ENCODE measurements at regions not wholly inside any gene's neighbourhood (a gene's known extent, or its start where the extent isn't known, plus 50 kb on each side); places are given as distances from the start of the nearest gene placed in this dataset.

GRCh38 chr13:71055047-71055446, 812.0 kb downstream of the DACH1 start:
- no peaks in the 10 kb centered on the region for H3K4me1 ChIP-seq
- no peak overlapping the region for H2AFZ ChIP-seq
- no peaks in the 10 kb centered on the region for H3K27me3 ChIP-seq (ENCODE audit: control insufficient read depth, insufficient read depth, low read length)
- no peak overlapping the region for H3K4me2 ChIP-seq (ENCODE audit: low read length)
- H3K36me3 ChIP-seq (ENCODE audit: control insufficient read depth, insufficient read depth, low read length): no peaks in the 10 kb centered on the region
- no peak overlapping the region for H3K27ac ChIP-seq
- H3K9me3 ChIP-seq (ENCODE audit: control insufficient read depth, low read length): no peaks in the 10 kb centered on the region
- TF ChIP-seq, protein P1, sequence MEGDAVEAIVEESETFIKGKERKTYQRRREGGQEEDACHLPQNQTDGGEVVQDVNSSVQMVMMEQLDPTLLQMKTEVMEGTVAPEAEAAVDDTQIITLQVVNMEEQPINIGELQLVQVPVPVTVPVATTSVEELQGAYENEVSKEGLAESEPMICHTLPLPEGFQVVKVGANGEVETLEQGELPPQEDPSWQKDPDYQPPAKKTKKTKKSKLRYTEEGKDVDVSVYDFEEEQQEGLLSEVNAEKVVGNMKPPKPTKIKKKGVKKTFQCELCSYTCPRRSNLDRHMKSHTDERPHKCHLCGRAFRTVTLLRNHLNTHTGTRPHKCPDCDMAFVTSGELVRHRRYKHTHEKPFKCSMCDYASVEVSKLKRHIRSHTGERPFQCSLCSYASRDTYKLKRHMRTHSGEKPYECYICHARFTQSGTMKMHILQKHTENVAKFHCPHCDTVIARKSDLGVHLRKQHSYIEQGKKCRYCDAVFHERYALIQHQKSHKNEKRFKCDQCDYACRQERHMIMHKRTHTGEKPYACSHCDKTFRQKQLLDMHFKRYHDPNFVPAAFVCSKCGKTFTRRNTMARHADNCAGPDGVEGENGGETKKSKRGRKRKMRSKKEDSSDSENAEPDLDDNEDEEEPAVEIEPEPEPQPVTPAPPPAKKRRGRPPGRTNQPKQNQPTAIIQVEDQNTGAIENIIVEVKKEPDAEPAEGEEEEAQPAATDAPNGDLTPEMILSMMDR (IDR thresholded peaks at IDR 0.05): no peak
- no peak overlapping the region for H3K9ac ChIP-seq
- H3K79me2 ChIP-seq: no peaks in the 10 kb centered on the region
- H3K4me3 ChIP-seq (ENCODE audit: low read depth, low read length): no peak overlapping the region

DNA sequence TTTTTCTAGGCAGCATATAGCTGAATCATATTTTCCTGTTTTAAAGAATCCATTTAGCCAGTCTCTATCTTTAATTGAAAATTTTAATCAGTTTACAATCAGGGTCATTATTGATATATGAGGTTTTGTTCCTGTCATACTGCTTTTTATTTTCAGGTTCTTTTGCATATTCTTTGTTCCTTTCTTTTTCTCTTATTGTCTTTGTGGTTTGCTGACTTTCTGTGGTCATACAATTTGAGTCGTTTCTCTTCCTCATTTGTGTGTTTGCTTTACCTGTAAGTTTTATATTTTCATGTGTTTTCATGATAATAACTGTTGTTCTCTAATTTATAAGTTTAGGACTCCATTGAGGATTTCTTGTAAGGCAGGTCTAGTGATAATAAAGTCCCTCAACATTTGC, 812.6 kb downstream of the DACH1 start:
- TF ChIP-seq, protein P1 (IDR thresholded peaks at IDR 0.05): no peak
- H2AFZ ChIP-seq: no peak overlapping the region

GRCh38 chr13:71051573-71051972, 815.4 kb downstream of the DACH1 start:
- Histone ChIP-seq H2AFZ (no peak overlapping the region), H3K79me2 (no peaks in the 10 kb centered on the region), H3K27me3 (ENCODE audit: control insufficient read depth, insufficient read depth, low read length) (no peaks in the 10 kb centered on the region), H3K4me1 (no peaks in the 10 kb centered on the region), H3K4me2 (ENCODE audit: low read length) (no peak overlapping the region), H3K4me3 (ENCODE audit: low read depth, low read length) (no peak overlapping the region), H3K36me3 (ENCODE audit: control insufficient read depth, insufficient read depth, low read length) (no peaks in the 10 kb centered on the region), H3K27ac (no peak overlapping the region), H3K9ac (no peak overlapping the region), H3K9me3 (ENCODE audit: control insufficient read depth, low read length) (no peaks in the 10 kb centered on the region)
- TF ChIP-seq, protein P1 (IDR thresholded peaks at IDR 0.05): no peak

More for the DNA sequence above, 812.6 kb downstream of the DACH1 start:
- Histone ChIP-seq H3K4me1 (no peaks in the 10 kb centered on the region), H3K79me2 (no peaks in the 10 kb centered on the region), H3K9me3 (ENCODE audit: control insufficient read depth, low read length) (no peaks in the 10 kb centered on the region), H3K4me2 (ENCODE audit: low read length) (no peak overlapping the region), H3K36me3 (ENCODE audit: control insufficient read depth, insufficient read depth, low read length) (no peaks in the 10 kb centered on the region), H3K4me3 (ENCODE audit: low read depth, low read length) (no peak overlapping the region), H3K9ac (no peak overlapping the region), H3K27ac (no peak overlapping the region), H3K27me3 (ENCODE audit: control insufficient read depth, insufficient read depth, low read length) (no peaks in the 10 kb centered on the region)

- Histone ChIP-seq H3K79me2 (no peaks in the 10 kb centered on the region), H3K27me3 (ENCODE audit: control insufficient read depth, insufficient read depth, low read length) (no peaks in the 10 kb centered on the region), H3K9me3 (ENCODE audit: control insufficient read depth, low read length) (no peaks in the 10 kb centered on the region), H3K4me3 (ENCODE audit: low read depth, low read length) (no peak overlapping the region), H3K27ac (no peak overlapping the region), H3K4me2 (ENCODE audit: low read length) (no peak overlapping the region), H3K4me1 (no peaks in the 10 kb centered on the region), H3K36me3 (ENCODE audit: control insufficient read depth, insufficient read depth, low read length) (no peaks in the 10 kb centered on the region), H2AFZ (no peak overlapping the region), H3K9ac (no peak overlapping the region)
- TF ChIP-seq, protein P1 (IDR thresholded peaks at IDR 0.05): no peak
Observed at GRCh38 chr13:71046360-71047079, 820.5 kb downstream of the DACH1 start.

- Histone ChIP-seq H3K36me3 (ENCODE audit: control insufficient read depth, insufficient read depth, low read length) (no peaks in the 10 kb centered on the region), H3K27me3 (ENCODE audit: control insufficient read depth, insufficient read depth, low read length) (no peaks in the 10 kb centered on the region), H2AFZ (no peak overlapping the region), H3K4me3 (ENCODE audit: low read depth, low read length) (no peak overlapping the region), H3K4me2 (ENCODE audit: low read length) (no peak overlapping the region), H3K27ac (no peak overlapping the region), H3K79me2 (no peaks in the 10 kb centered on the region), H3K9me3 (ENCODE audit: control insufficient read depth, low read length) (no peaks in the 10 kb centered on the region), H3K9ac (no peak overlapping the region), H3K4me1 (no peaks in the 10 kb centered on the region)
- TF ChIP-seq, protein P1 (IDR thresholded peaks at IDR 0.05): no peak
Observed at GRCh38 chr13:71045101-71045500, 821.9 kb downstream of the DACH1 start.

All from parathyroid adenoma (tissue), 2 donors.